ENCODE measurements at regions not wholly inside any gene's neighbourhood (a gene's known extent, or its start where the extent isn't known, plus 50 kb on each side); places are given as distances from the start of the nearest gene placed in this dataset.

GRCh38 chr2:203814661-203815540 lies 52.7 kb upstream of the CTLA4 start (continued):
- no peak; the same call in 1 of the 2 replicates for TF ChIP-seq MAZ (IDR thresholded peaks at IDR 0.05; ENCODE audit: borderline replicate concordance, low read depth, low read length)
- TF ChIP-seq MAZ (CRISPR knock-in tag; IDR thresholded peaks at IDR 0.05; ENCODE audit: low read depth) = no peak
- no peak for TF ChIP-seq DNMT3B (CRISPR knock-in tag; conservative IDR thresholded peaks at IDR 0.05)
- no peak for TF ChIP-seq ZNF710 (CRISPR knock-in tag; IDR thresholded peaks at IDR 0.05; ENCODE audit: borderline replicate concordance)
- TF ChIP-seq MEF2D (CRISPR knock-in tag; IDR thresholded peaks at IDR 0.05) = 0 out of 2 replicates have a peak, but pooled peaks have one; percentile 6
- TF ChIP-seq ZNF318 (CRISPR knock-in tag; IDR thresholded peaks at IDR 0.05) = no peak
- no peak for TF ChIP-seq TP53 (CRISPR knock-in tag; conservative IDR thresholded peaks at IDR 0.05)
- no peak for TF ChIP-seq AKAP8 (CRISPR knock-in tag; IDR thresholded peaks at IDR 0.05)
- no peak for TF ChIP-seq ZNF547 (CRISPR knock-in tag; IDR thresholded peaks at IDR 0.05)
- TF ChIP-seq ATF2 (CRISPR knock-in tag; IDR thresholded peaks at IDR 0.05) = no peak
- TF ChIP-seq ERF (CRISPR knock-in tag; IDR thresholded peaks at IDR 0.05) = no peak
- TF ChIP-seq GLMP (CRISPR knock-in tag; IDR thresholded peaks at IDR 0.05; ENCODE audit: borderline replicate concordance) = no peak
- TF ChIP-seq DBP (CRISPR knock-in tag; IDR thresholded peaks at IDR 0.05; ENCODE audit: not compliant biosample characterization) = no peak
- no peak for TF ChIP-seq NFRKB (IDR thresholded peaks at IDR 0.05)
- no peak for TF ChIP-seq ZNF337 (CRISPR knock-in tag; IDR thresholded peaks at IDR 0.05; ENCODE audit: borderline replicate concordance, low read depth)

Measured in HepG2 (cell line).